Hepatocyte (in vitro differentiated cells): ENCODE measurements at regions not wholly inside any gene's neighbourhood (a gene's known extent, or its start where the extent isn't known, plus 50 kb on each side); places are given as distances from the start of the nearest gene placed in this dataset.

Experiments used
- CTCF ChIP-seq: fragments of 200-600 bp; sonication (generic); IDR thresholded peaks from 2 replicates; pipeline ENCODE4 v1.5.1; 2016; ENCODE audit warnings: antibody characterized with exemption, mild to moderate bottlenecking; ENCODE audit not compliant: poor library complexity
- EZH2phosphoT487 ChIP-seq: fragments of 200-600 bp; sonication (generic); IDR thresholded peaks from one replicate; pipeline ENCODE4 v1.6.1; 2018; ENCODE audit warnings: antibody characterized with exemption, mild to moderate bottlenecking, low read depth, moderate library complexity; ENCODE audit not compliant: unreplicated experiment, severe bottlenecking

GRCh38 chr1:69029649-69030048 is 532.8 kb upstream of the DEPDC1 start:
- no peak for TF ChIP-seq CTCF
- TF ChIP-seq EZH2phosphoT487, result no peak
